ENCODE measurements at regions not wholly inside any gene's neighbourhood (a gene's known extent, or its start where the extent isn't known, plus 50 kb on each side); places are given as distances from the start of the nearest gene placed in this dataset.

DNA sequence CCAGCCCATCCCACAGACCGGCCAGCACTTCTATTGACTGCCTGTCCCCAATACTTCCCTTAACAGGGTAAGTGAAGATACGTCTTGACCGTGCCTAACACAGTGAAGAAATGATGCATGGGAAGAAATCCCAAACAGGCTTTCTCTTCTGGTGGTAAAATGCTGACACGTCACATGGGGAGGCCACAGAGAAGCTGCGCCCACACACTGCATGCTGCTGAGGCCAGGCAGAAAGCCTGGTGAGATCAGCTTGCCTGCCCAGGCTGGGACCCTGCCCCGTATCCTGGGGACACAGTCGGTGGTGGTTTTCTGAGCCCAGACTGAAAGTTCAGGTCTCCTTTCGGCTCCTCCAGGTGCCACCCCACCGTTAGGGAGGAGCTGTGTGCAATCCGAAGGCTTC lies 356.3 kb upstream of the MGMT start:
- TF ChIP-seq, protein P1, sequence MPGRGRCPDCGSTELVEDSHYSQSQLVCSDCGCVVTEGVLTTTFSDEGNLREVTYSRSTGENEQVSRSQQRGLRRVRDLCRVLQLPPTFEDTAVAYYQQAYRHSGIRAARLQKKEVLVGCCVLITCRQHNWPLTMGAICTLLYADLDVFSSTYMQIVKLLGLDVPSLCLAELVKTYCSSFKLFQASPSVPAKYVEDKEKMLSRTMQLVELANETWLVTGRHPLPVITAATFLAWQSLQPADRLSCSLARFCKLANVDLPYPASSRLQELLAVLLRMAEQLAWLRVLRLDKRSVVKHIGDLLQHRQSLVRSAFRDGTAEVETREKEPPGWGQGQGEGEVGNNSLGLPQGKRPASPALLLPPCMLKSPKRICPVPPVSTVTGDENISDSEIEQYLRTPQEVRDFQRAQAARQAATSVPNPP (IDR thresholded peaks at IDR 0.05; ENCODE audit: borderline replicate concordance, insufficient read depth, insufficient read length) = no peak
- TF ChIP-seq STAT5B (CRISPR knock-in tag; IDR thresholded peaks at IDR 0.05) = no peak

Data from K562 (cell line).